ENCODE measurements at regions not wholly inside any gene's neighbourhood (a gene's known extent, or its start where the extent isn't known, plus 50 kb on each side); places are given as distances from the start of the nearest gene placed in this dataset.
A peak's percentile ranks its signal among the peaks of the same experiment; 100 is the strongest.

GRCh38 chr5:155598552-155598951, 585.0 kb downstream of the KIF4B start:
- H3K27ac ChIP-seq: no peak overlapping the region
- H3K79me2 ChIP-seq (ENCODE audit: low read depth): no peaks in the 10 kb centered on the region
- H3K9me2 ChIP-seq (ENCODE audit: insufficient read depth): no peaks in the 10 kb centered on the region
- TF ChIP-seq EZH2 (IDR thresholded peaks at IDR 0.05; ENCODE audit: low read depth) (no peak), CTCF (conservative IDR thresholded peaks at IDR 0.05) (no peak)
- no peaks in the 10 kb centered on the region for H4K20me1 ChIP-seq (ENCODE audit: insufficient read depth)
- H3F3A ChIP-seq (ENCODE audit: insufficient read depth, low read depth): no peaks in the 10 kb centered on the region
- ChIA-PET CTCF (no interaction called here), POLR2A (ENCODE audit: unreplicated experiment) (no interaction called here)
- no TSS peak for BruUV-seq (replicated peaks)
- H3K27me3 ChIP-seq (ENCODE audit: insufficient read depth, low read depth): no peaks in the 10 kb centered on the region
- H3K9me3 ChIP-seq (ENCODE audit: insufficient read depth, low read depth): no peaks in the 10 kb centered on the region
- H3K4me1 ChIP-seq (replicated peaks; ENCODE audit: insufficient read depth): no peaks in the 10 kb centered on the region
- H3K36me3 ChIP-seq (ENCODE audit: low read depth): no peaks in the 10 kb centered on the region
- no peak overlapping the region for H3K4me2 ChIP-seq
- intact Hi-C loops (cut with micrococcal nuclease; ENCODE audit: unreplicated experiment): no loop called here
- no peak overlapping the region for H3K4me3 ChIP-seq
- H2AFZ ChIP-seq: no peak overlapping the region
- no peak for DNase-seq

GRCh38 chr5:155605920-155606319, 592.4 kb downstream of the KIF4B start:
- no peaks in the 10 kb centered on the region for H4K20me1 ChIP-seq (ENCODE audit: insufficient read depth)
- no peaks in the 10 kb centered on the region for H3K79me2 ChIP-seq (ENCODE audit: low read depth)
- intact Hi-C loops (cut with micrococcal nuclease; ENCODE audit: unreplicated experiment): no loop called here
- no peak for DNase-seq
- TF ChIP-seq EZH2 (IDR thresholded peaks at IDR 0.05; ENCODE audit: low read depth) (no peak), CTCF (conservative IDR thresholded peaks at IDR 0.05) (no peak)
- BruUV-seq (replicated peaks): no TSS peak
- no peaks in the 10 kb centered on the region for H3K9me3 ChIP-seq (ENCODE audit: insufficient read depth, low read depth)
- no peak overlapping the region for H3K4me2 ChIP-seq
- H3K4me1 ChIP-seq (replicated peaks; ENCODE audit: insufficient read depth): no peaks in the 10 kb centered on the region
- no peak overlapping the region for H3K27ac ChIP-seq
- H3K27me3 ChIP-seq (ENCODE audit: insufficient read depth, low read depth): no peaks in the 10 kb centered on the region
- H3K36me3 ChIP-seq (ENCODE audit: low read depth): no peaks in the 10 kb centered on the region
- ChIA-PET POLR2A (ENCODE audit: unreplicated experiment) (no interaction called here), CTCF (no interaction called here)
- no peak overlapping the region for H3K4me3 ChIP-seq
- H3F3A ChIP-seq (ENCODE audit: insufficient read depth, low read depth): no peaks in the 10 kb centered on the region
- no peak overlapping the region for H2AFZ ChIP-seq
- no peaks in the 10 kb centered on the region for H3K9me2 ChIP-seq (ENCODE audit: insufficient read depth)

GRCh38 chr5:155616779-155617392, 603.3 kb downstream of the KIF4B start:
- Histone ChIP-seq H3K4me1 (replicated peaks; ENCODE audit: insufficient read depth) (no peaks in the 10 kb centered on the region), H3K36me3 (ENCODE audit: low read depth) (no peaks in the 10 kb centered on the region), H3K27ac (no peak overlapping the region), H3K4me3 (no peak overlapping the region), H3K27me3 (ENCODE audit: insufficient read depth, low read depth) (no peaks in the 10 kb centered on the region), H3K9me3 (ENCODE audit: insufficient read depth, low read depth) (no peaks in the 10 kb centered on the region), H2AFZ (no peak overlapping the region), H4K20me1 (ENCODE audit: insufficient read depth) (no peaks in the 10 kb centered on the region), H3K4me2 (no peak overlapping the region), H3F3A (ENCODE audit: insufficient read depth, low read depth) (no peaks in the 10 kb centered on the region), H3K9me2 (ENCODE audit: insufficient read depth) (no peaks in the 10 kb centered on the region), H3K79me2 (ENCODE audit: low read depth) (no peaks in the 10 kb centered on the region)
- ChIA-PET CTCF (interaction anchor here (0.7 kb wide), 1 partner anchor 1515 kb away, joined by 3 read pairs; no protein-coding TSS in a partner anchor), POLR2A (ENCODE audit: unreplicated experiment) (no interaction called here)
- BruUV-seq (replicated peaks): no TSS peak
- intact Hi-C loops (cut with micrococcal nuclease; ENCODE audit: unreplicated experiment): loop anchor here (5.0 to 10.0 kb wide), 2 partner anchors 1200 to 1518 kb away; no protein-coding TSS in a partner anchor
- DNase-seq: peak in 1 of 2 experiments; percentile 27
- TF ChIP-seq CTCF (conservative IDR thresholded peaks at IDR 0.05) (peak; percentile 72), EZH2 (IDR thresholded peaks at IDR 0.05; ENCODE audit: low read depth) (no peak)

All from PC-9 (cell line).